ENCODE measurements at regions not wholly inside any gene's neighbourhood (a gene's known extent, or its start where the extent isn't known, plus 50 kb on each side); places are given as distances from the start of the nearest gene placed in this dataset.

DNA sequence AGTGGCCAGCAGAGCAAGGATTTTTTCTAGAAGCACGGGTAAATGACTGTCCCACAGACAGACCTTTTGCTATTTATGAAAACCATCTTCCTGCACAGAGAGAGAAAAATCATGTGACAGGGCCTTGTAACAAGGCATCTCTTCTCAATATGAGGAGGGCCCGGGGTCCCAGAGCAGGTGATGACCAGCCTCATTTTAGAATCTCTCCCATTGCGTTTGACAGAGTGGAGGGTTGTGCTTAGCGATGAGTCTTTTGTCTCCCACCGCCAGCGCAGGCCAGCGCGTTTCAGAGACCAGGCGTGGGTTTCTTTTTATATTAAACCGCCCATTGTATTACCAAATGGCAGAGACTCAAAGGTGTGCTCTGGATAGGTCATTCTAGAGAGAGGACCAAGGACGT is 97.4 kb upstream of the UBL3 start:
- no peak for FAIRE-seq

DNA sequence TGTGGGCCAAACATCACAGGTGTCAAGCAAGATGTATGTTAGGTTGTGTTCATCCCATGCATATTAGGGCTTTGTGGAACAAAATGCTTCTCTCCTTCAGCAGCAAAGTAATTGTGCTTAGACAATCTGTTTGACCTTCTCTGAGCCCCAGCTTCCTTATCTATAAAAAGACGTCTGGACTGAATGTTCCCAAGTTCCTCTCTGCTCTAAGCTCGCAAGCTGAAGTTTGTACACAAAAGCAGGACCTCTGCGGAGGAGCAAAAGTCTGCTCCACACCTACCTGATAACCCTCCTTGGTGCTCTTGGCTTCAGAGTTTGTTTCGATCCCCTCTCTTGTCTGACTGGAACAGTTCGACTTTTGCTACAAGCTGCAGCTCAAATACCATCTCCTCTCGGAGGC is 95.7 kb upstream of the UBL3 start:
- no peak for TF ChIP-seq FOSB (CRISPR knock-in tag; IDR thresholded peaks at IDR 0.05)
- TF ChIP-seq POLR2A (IDR thresholded peaks at IDR 0.05; ENCODE audit: low read length): no peak
- no peak for TF ChIP-seq KDM1A (IDR thresholded peaks at IDR 0.05; ENCODE audit: low read depth)
- TF ChIP-seq HEYL (CRISPR knock-in tag; IDR thresholded peaks at IDR 0.05): no peak
- no peak for TF ChIP-seq SREBF2 (IDR thresholded peaks at IDR 0.05)
- TF ChIP-seq CBX2 (IDR thresholded peaks at IDR 0.05; ENCODE audit: borderline replicate concordance, low read depth): no peak
- no peak for TF ChIP-seq JUN (IDR thresholded peaks at IDR 0.05)
- TF ChIP-seq MAFK (IDR thresholded peaks at IDR 0.05; ENCODE audit: partially characterized antibody): no peak
- TF ChIP-seq ZNF302 (CRISPR knock-in tag; IDR thresholded peaks at IDR 0.05): no peak
- no peak for TF ChIP-seq CEBPB (IDR thresholded peaks at IDR 0.05)
- no peak for TF ChIP-seq HOXB5 (CRISPR knock-in tag; IDR thresholded peaks at IDR 0.05)
- TF ChIP-seq, protein P1, sequence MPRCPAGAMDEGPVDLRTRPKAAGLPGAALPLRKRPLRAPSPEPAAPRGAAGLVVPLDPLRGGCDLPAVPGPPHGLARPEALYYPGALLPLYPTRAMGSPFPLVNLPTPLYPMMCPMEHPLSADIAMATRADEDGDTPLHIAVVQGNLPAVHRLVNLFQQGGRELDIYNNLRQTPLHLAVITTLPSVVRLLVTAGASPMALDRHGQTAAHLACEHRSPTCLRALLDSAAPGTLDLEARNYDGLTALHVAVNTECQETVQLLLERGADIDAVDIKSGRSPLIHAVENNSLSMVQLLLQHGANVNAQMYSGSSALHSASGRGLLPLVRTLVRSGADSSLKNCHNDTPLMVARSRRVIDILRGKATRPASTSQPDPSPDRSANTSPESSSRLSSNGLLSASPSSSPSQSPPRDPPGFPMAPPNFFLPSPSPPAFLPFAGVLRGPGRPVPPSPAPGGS (IDR thresholded peaks at IDR 0.05): no peak
- POLR2A ChIA-PET: no interaction called here
- Histone ChIP-seq H3K4me2 (no peak overlapping the region), H3K9me3 (no peaks in the 10 kb centered on the region), H3K4me1 (no peaks in the 10 kb centered on the region), H3K4me3 (no peak overlapping the region), H3K27ac (no peak overlapping the region)
- no peak for DNase-seq (ENCODE audit: low read depth in 1 of 2, low spot score in 1 of 2)
- FAIRE-seq: no peak
- ATAC-seq: no peak
- CTCF ChIA-PET: no interaction called here
- 81% methylated on average over 6 of the region's 6 CpGs for WGBS (ENCODE audit: missing lambda C conversion rate)

More for the DNA sequence above, 97.4 kb upstream of the UBL3 start:
- H3K27ac ChIP-seq: no peak overlapping the region
- H3K4me3 ChIP-seq: no peak overlapping the region
- ATAC-seq (no peak), DNase-seq (ENCODE audit: low read depth in 1 of 2, low spot score in 1 of 2) (no peak)
- no peak overlapping the region for H3K4me2 ChIP-seq
- 84% methylated on average over 11 of the region's 11 CpGs for WGBS (ENCODE audit: missing lambda C conversion rate)
- no peaks in the 10 kb centered on the region for H3K9me3 ChIP-seq
- ChIA-PET CTCF (no interaction called here), POLR2A (no interaction called here)
- TF ChIP-seq, protein P1 (IDR thresholded peaks at IDR 0.05): no peak
- TF ChIP-seq, protein P2, sequence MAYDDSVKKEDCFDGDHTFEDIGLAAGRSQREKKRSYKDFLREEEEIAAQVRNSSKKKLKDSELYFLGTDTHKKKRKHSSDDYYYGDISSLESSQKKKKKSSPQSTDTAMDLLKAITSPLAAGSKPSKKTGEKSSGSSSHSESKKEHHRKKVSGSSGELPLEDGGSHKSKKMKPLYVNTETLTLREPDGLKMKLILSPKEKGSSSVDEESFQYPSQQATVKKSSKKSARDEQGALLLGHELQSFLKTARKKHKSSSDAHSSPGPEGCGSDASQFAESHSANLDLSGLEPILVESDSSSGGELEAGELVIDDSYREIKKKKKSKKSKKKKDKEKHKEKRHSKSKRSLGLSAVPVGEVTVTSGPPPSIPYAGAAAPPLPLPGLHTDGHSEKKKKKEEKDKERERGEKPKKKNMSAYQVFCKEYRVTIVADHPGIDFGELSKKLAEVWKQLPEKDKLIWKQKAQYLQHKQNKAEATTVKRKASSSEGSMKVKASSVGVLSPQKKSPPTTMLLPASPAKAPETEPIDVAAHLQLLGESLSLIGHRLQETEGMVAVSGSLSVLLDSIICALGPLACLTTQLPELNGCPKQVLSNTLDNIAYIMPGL (CRISPR knock-in tag; IDR thresholded peaks at IDR 0.05; ENCODE audit: borderline replicate concordance): no peak
- TF ChIP-seq, protein P3, sequence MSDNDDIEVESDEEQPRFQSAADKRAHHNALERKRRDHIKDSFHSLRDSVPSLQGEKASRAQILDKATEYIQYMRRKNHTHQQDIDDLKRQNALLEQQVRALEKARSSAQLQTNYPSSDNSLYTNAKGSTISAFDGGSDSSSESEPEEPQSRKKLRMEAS (IDR thresholded peaks at IDR 0.05): no peak
- TF ChIP-seq RAD21 (conservative IDR thresholded peaks at IDR 0.05 in 1 of 2, IDR thresholded peaks at IDR 0.05 in 1 of 2) (no peak), NR3C1 (IDR thresholded peaks at IDR 0.05) (no peak)
- TF ChIP-seq, protein P4, sequence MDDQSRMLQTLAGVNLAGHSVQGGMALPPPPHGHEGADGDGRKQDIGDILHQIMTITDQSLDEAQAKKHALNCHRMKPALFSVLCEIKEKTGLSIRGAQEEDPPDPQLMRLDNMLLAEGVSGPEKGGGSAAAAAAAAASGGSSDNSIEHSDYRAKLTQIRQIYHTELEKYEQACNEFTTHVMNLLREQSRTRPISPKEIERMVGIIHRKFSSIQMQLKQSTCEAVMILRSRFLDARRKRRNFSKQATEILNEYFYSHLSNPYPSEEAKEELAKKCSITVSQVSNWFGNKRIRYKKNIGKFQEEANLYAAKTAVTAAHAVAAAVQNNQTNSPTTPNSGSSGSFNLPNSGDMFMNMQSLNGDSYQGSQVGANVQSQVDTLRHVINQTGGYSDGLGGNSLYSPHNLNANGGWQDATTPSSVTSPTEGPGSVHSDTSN (IDR thresholded peaks at IDR 0.05): no peak
- TF ChIP-seq, protein P5, sequence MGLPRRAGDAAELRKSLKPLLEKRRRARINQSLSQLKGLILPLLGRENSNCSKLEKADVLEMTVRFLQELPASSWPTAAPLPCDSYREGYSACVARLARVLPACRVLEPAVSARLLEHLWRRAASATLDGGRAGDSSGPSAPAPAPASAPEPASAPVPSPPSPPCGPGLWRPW (IDR thresholded peaks at IDR 0.05): no peak
- no peaks in the 10 kb centered on the region for H3K4me1 ChIP-seq

DNA sequence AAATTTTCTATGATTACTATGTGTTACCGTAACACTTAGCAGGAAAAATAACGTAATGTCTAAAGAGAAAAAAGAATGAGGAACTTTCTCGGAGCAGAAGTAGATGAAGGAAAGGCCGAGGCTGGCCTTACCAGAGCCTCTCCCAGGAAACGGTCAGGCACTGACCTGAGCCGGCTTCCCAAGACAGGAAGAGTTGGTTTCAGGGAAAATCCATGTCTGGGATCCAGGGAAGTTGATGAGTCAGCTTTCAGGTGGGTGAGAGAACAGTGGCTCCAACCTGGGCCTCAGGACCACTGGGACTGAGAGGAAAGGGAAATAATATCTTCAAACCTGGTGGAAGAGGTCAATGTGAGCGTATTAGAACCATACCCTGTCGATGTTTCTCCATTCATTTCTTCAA is 93.3 kb upstream of the UBL3 start:
- ATAC-seq (no peak), DNase-seq (ENCODE audit: low read depth in 1 of 2, low spot score in 1 of 2) (no peak), FAIRE-seq (no peak)
- ChIA-PET CTCF (interaction anchor here (1.3 kb wide), 1 partner anchor 19 kb away, joined by 5 read pairs; no protein-coding TSS in a partner anchor), POLR2A (no interaction called here)
- Histone ChIP-seq H3K4me3 (no peak overlapping the region), H3K9me3 (no peaks in the 10 kb centered on the region), H3K4me2 (no peak overlapping the region), H3K4me1 (no peaks in the 10 kb centered on the region), H3K27ac (no peak overlapping the region)
- peak; percentile 14 for TF ChIP-seq MAFK (IDR thresholded peaks at IDR 0.05; ENCODE audit: partially characterized antibody)
- TF ChIP-seq JUN (IDR thresholded peaks at IDR 0.05): no peak
- 78% methylated on average over 8 of the region's 8 CpGs for WGBS (ENCODE audit: missing lambda C conversion rate)

Data from A549 (cell line).